Heart left ventricle (tissue), 16 donors: ENCODE measurements at regions not wholly inside any gene's neighbourhood (a gene's known extent, or its start where the extent isn't known, plus 50 kb on each side); places are given as distances from the start of the nearest gene placed in this dataset.
"Not testable (repeated sequence)": the region's sequence is repeated elsewhere in the genome, so short reads cannot be mapped to it uniquely, and the experiment has no call there.

Experiments
- ATAC-seq, 4 donors: fragments of 200-7000 bp; cut with Tn5 transposase; one replicate each; pipeline ENCODE4 v1.9.1; 2020 to 2022; ENCODE audit warnings: moderate library complexity in 4 of 4, mild to moderate bottlenecking in 3 of 4, moderate number of reproducible peaks in 1 of 4
- DNase-seq, 5 donors: peaks; one replicate each; pipeline ENCODE4 v3.0.0-alpha.2; 2020
- H3K27ac ChIP-seq, 12 donors: fragments of 200-600 bp; sonication (generic) in 4 of 12; one replicate each; pipeline versions ENCODE4 v1.5.0 to v1.8.0; 2016 to 2022; ENCODE audit warnings: mild to moderate bottlenecking in 2 of 12
- H3K27me3 ChIP-seq, 9 donors: fragments of 200-600 bp; sonication (generic) in 2 of 9; one replicate each; pipeline versions ENCODE4 v1.5.1 to v1.8.0; 2016 to 2022; ENCODE audit warnings: mild to moderate bottlenecking in 3 of 9
- H3K36me3 ChIP-seq, 9 donors: fragments of 200-600 bp; sonication (generic) in 2 of 9; one replicate each; pipeline versions ENCODE4 v1.5.0 to v1.8.0; 2018 to 2022; ENCODE audit warnings: mild to moderate bottlenecking in 2 of 9
- H3K4me1 ChIP-seq, 12 donors: fragments of 200-600 bp; sonication (generic) in 4 of 12; one replicate each; pipeline versions ENCODE4 v1.5.0 to v1.8.0; 2016 to 2022; ENCODE audit warnings: mild to moderate bottlenecking in 3 of 12
- H3K4me3 ChIP-seq, 12 donors: fragments of 200-600 bp; sonication (generic) in 4 of 12; one replicate each; pipeline versions ENCODE4 v1.5.0 to v1.8.0; 2017 to 2022; ENCODE audit warnings: mild to moderate bottlenecking in 9 of 12, moderate library complexity in 4 of 12
- H3K9me3 ChIP-seq, 12 donors: fragments of 200-600 bp; sonication (generic) in 4 of 12; one replicate each; pipeline versions ENCODE4 v1.5.0 to v1.8.0; 2016 to 2022; ENCODE audit warnings: mild to moderate bottlenecking in 1 of 12
- POLR2A ChIP-seq, 2 donors: fragments of 450-650 bp; IDR thresholded peaks; one replicate each; pipeline ENCODE4 v1.6.1; 2017; ENCODE audit warnings: antibody characterized with exemption in 2 of 2, mild to moderate bottlenecking in 2 of 2, moderate library complexity in 2 of 2
- WGBS, 4 donors: extraction: QIAGEN DNeasy Blood & Tissue Kit in 2 of 4; methylation state at CpG; one replicate each; pipeline versions ENCODE4 v1.1.5 to v1.1.7; 2013 to 2018; 5-methylcytosine and 5-hydroxymethylcytosine counted together
- intact Hi-C, 10 donors: fragments of 100-400 bp; cut with DNase I; formaldehyde crosslinking; loops; one replicate each; pipeline versions ENCODE4 v1.11.1 to v1.14.2; 2022
- TF ChIP-seq, protein P1 (sequence below), 12 donors: fragments of 200-600 bp; sonication (generic) in 4 of 12; IDR thresholded peaks; one replicate each; pipeline versions ENCODE4 v1.5.0 to v1.8.0; 2018 to 2022; ENCODE audit warnings: antibody characterized with exemption in 12 of 12, mild to moderate bottlenecking in 5 of 12
- donor health status: ischemic (EF 13 %, LVEDD 7.1; RV severe dilation, severe dysfunction).
- donor health status: healthy with polysubstance abuse.
- donor health status: DM: no; HTN: yes; CAD: no.
- donor health status: DM: no; HTN: no; CAD: no.
- donor health status: ischemic (EF 25% LVEDD 6.9; RV normal size, moderate dysfunction).
- donor health status: ischemic (EF 25% LVEDD 5.7; RV mildly dilated, moderate dysfunction).
- donor health status: healthy.
- donor health status: DM: yes; HTN: yes; CAD: no.
- donor health status: ischemic (EF 35%, LVEDD 5.7; RV mildly dilated, moderate dysfunction).
- donor health status: nonischemic (EF 11% LVEDD 7.7; RV severe dilation, severe dysfunction).
- donor health status: DM: yes; HTN: yes; CAD: no.
- donor health status: PGD.
- donor health status: ischemic (EF 29% LVEDD 5.4; RV normal size, mild dysfunction).
- donor health status: nonischemic (EF 23%, LVEDD 6.1; RV moderate dilation, normal function).

DNA sequence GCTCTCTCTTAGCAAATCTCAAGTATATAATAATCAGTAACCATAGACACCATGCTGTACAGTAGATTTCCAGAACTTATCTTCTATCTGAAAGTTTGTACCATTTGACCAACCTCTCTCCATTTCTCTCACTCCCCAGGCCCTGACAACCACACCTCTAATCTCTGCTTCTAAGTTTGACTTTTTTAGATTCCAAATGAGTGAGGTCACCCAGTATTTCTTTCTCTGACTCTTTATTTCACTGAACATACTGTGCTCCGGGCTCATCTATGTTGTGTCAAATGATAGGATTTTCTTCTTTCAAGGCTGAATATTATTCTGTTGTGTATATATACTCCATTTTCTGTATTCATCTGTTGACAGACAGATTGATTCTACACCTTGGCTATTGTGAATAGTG, 110.1 kb upstream of the METTL14 start:
- intact Hi-C loops, H3K36me3 ChIP-seq, H3K9me3 ChIP-seq, H3K4me1 ChIP-seq, H3K4me3 ChIP-seq, DNase-seq, H3K27me3 ChIP-seq: not testable (repeated sequence)
- peak overlapping the region in 6 of 12 donors; percentile 26 to 73 (median 40) for H3K27ac ChIP-seq
- peak; percentile 79 to 92 (median 88) for ATAC-seq
- 32 to 36% (median 33%) methylated on average over 1 of the region's 1 CpG for WGBS, 4 donors

DNA sequence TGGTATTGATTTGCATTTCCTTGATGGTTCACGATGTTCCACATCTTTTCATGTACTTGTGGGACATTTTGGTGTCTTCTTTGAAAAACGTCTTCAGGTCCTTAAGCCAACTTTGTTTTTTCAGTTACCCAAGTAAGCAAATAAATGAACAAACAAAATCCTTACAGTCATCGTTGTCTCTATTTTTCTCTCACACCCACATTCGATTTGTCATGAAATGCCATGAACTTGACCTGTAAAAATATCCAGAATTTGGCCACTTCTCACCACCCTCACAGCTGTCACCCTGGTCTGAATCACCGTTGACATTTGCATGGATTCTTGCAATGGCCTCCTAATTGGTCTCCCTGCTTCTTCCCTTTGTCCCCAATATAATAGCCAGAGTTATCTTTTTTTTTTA, 109.5 kb upstream of the METTL14 start:
- H3K4me1 ChIP-seq, H3K4me3 ChIP-seq, H3K36me3 ChIP-seq, H3K27me3 ChIP-seq, intact Hi-C loops, DNase-seq, ATAC-seq, H3K9me3 ChIP-seq: not testable (repeated sequence)
- WGBS, 4 donors, result 79 to 81% (median 80%) methylated on average over 5 of the region's 5 CpGs
- H3K27ac ChIP-seq, result peak overlapping the region in 1 of 12 donors; percentile 61

DNA sequence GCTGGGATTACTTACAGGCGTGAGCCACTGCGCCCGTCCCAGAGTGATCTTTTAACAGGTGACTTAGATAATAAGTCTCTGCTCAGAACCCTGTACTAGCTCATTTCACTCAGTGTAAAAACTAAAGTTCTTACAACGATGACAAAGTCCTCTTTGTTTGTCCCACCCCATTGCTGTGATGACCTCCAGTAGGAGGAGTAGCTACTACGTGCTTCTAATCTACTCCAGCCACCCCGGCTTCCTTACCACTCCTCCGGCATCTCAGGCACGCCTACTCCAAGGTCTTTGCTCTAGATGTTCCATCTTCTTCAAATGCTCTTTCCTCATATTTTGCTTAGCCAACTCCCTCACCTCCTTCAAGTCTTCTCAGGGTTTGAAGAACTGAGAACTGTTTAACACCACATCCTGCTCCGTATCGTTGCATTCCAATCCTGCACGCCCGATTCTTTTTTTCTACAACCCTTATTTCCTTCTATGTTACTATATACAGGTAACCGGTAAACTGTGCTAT, 108.4 kb upstream of the METTL14 start:
- DNase-seq, ATAC-seq, H3K9me3 ChIP-seq, H3K4me1 ChIP-seq, intact Hi-C loops, H3K27ac ChIP-seq, H3K36me3 ChIP-seq, H3K27me3 ChIP-seq, H3K4me3 ChIP-seq: not testable (repeated sequence)
- WGBS, 4 donors, result 84 to 90% (median 85%) methylated on average over 12 to 13 of the region's 13 CpGs

DNA sequence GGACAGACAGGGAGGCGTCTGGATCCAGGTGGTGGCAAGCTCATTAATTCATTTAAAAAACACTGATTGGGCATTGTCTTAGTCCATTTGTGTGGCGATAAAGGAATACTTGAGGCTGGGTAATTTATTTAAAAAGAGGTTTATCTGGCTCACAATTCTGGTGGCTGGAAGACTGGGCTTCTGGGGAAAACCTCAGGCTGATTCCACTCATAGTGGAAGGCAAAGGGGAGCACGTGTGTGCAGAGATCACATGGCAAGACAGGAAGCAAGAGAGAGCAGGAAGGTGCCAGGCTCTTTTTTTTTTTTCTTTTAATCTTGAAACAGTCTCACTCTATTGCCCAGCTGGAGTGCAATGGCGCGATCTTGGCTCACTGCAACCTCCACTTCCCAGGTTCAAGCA, 100.2 kb upstream of the METTL14 start:
- 78 to 86% (median 83%) methylated on average over 5 of the region's 5 CpGs for WGBS, 4 donors

DNA sequence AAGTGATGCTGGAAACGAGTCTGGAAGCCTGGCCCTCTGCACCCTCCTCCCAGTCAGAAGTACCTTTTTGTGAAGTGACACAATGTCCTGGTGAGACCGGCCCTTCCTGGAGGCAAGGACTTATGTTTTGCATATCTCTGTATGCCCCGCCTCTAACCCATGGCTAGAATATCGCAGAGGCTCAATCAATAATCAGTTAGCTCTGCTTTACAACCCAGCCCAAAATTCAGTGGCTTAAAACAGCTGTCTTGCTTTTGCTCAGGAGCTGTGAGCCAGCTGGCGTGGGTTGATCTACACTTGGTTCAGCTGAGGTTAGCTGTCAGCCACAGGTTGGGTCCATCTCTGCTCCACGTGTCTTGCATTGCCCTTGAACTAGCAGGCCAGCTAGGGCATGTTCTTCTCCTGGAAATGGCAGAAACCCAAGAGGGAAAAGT, 98.8 kb upstream of the METTL14 start:
- Histone ChIP-seq H3K4me3 (peak overlapping the region in 1 of 12 donors; percentile 16), H3K9me3 (no peaks in the 10 kb centered on the region), H3K27me3 (peaks cover 0 to 11% (median 0%) of the 10 kb centered on the region in 9 donors), H3K4me1 (peaks cover 0 to 18% (median 10%) of the 10 kb centered on the region in 12 donors), H3K36me3 (no peaks in the 10 kb centered on the region), H3K27ac (peak overlapping the region in 9 of 12 donors; percentile 13 to 53 (median 31))
- intact Hi-C loops, result no loop called here
- 25 to 47% (median 33%) methylated on average over 6 of the region's 6 CpGs for WGBS, 4 donors
- TF ChIP-seq, protein P1, sequence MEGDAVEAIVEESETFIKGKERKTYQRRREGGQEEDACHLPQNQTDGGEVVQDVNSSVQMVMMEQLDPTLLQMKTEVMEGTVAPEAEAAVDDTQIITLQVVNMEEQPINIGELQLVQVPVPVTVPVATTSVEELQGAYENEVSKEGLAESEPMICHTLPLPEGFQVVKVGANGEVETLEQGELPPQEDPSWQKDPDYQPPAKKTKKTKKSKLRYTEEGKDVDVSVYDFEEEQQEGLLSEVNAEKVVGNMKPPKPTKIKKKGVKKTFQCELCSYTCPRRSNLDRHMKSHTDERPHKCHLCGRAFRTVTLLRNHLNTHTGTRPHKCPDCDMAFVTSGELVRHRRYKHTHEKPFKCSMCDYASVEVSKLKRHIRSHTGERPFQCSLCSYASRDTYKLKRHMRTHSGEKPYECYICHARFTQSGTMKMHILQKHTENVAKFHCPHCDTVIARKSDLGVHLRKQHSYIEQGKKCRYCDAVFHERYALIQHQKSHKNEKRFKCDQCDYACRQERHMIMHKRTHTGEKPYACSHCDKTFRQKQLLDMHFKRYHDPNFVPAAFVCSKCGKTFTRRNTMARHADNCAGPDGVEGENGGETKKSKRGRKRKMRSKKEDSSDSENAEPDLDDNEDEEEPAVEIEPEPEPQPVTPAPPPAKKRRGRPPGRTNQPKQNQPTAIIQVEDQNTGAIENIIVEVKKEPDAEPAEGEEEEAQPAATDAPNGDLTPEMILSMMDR (IDR thresholded peaks at IDR 0.05), result no peak
- no peak for TF ChIP-seq POLR2A (IDR thresholded peaks at IDR 0.05)
- DNase-seq (peak; percentile 36 to 81 (median 62)), ATAC-seq (peak; percentile 69 to 79 (median 72))

More for the DNA sequence above, 100.2 kb upstream of the METTL14 start:
- Histone ChIP-seq H3K9me3 (no peaks in the 10 kb centered on the region), H3K36me3 (no peaks in the 10 kb centered on the region), H3K4me1 (peaks cover 0 to 15% (median 9%) of the 10 kb centered on the region in 12 donors), H3K27me3 (peaks cover 0 to 11% (median 0%) of the 10 kb centered on the region in 9 donors), H3K27ac (no peak overlapping the region), H3K4me3 (no peak overlapping the region)
- no peak for DNase-seq
- no peak for TF ChIP-seq POLR2A (IDR thresholded peaks at IDR 0.05)
- TF ChIP-seq, protein P1 (IDR thresholded peaks at IDR 0.05), result no peak
- intact Hi-C loops, result no loop called here
- no peak for ATAC-seq
